ENCODE measurements at regions not wholly inside any gene's neighbourhood (a gene's known extent, or its start where the extent isn't known, plus 50 kb on each side); places are given as distances from the start of the nearest gene placed in this dataset.

GRCh38 chr2:196260546-196260945, 89.2 kb upstream of the STK17B start:
- ChIA-PET POLR2A (no interaction called here), CTCF (interaction anchor here (1.1 to 2.9 kb wide), 8 partner anchors 10 to 193 kb away, joined by 3 to 9 read pairs (median 5); no protein-coding TSS in a partner anchor)
- Histone ChIP-seq H3K9me3 (replicated peaks; ENCODE audit: control insufficient read depth, insufficient read depth, low read length) (no peaks in the 10 kb centered on the region), H3K27me3 (ENCODE audit: control insufficient read depth in 2 of 2, insufficient read depth in 2 of 2, low read length in 2 of 2) (no peaks in the 10 kb centered on the region), H3K4me2 (ENCODE audit: insufficient read depth, low read length) (peak overlapping the region; percentile 59), H3K9ac (replicated peaks; ENCODE audit: extremely low read depth, insufficient read depth, low read length) (peak overlapping the region; percentile 44), H3K4me3 (replicated peaks in 1 of 3; ENCODE audit: insufficient read depth in 1 of 3, low read depth in 1 of 3, low read length in 3 of 3) (no peak overlapping the region), H4K20me1 (replicated peaks; ENCODE audit: control insufficient read depth, extremely low read depth, insufficient read depth, low read length) (no peaks in the 10 kb centered on the region), H2AFZ (ENCODE audit: low read depth, low read length) (no peak overlapping the region), H3K79me2 (ENCODE audit: control insufficient read depth, insufficient read depth, low read length) (peaks cover 35% of the 10 kb centered on the region), H3K4me1 (ENCODE audit: control insufficient read depth, extremely low read depth, insufficient read depth, low read length) (peaks cover 41% of the 10 kb centered on the region), H3K27ac (ENCODE audit: insufficient read depth, low read depth, low read length) (peak overlapping the region; percentile 74), H3K36me3 (ENCODE audit: control insufficient read depth in 2 of 2, extremely low read depth in 1 of 2, insufficient read depth in 2 of 2, low read length in 2 of 2) (peaks cover 0 to 38% of the 10 kb centered on the region in 2 experiments), H3K9me1 (replicated peaks; ENCODE audit: control insufficient read depth, extremely low read depth, insufficient read depth, low read length) (no peaks in the 10 kb centered on the region)
- dilution Hi-C loops (cut with MboI; ENCODE audit: extremely low pct_ligation_motif_present, low sequenced_read_pairs) (no loop called here), intact Hi-C loops (cut with micrococcal nuclease) (loop anchor here (1.0 kb wide), 1 partner anchor 9 kb away; no protein-coding TSS in a partner anchor)
- no peak for FAIRE-seq
- TF ChIP-seq JUN (IDR thresholded peaks at IDR 0.05; ENCODE audit: borderline replicate concordance, insufficient read depth, insufficient read length, low read depth) (no peak), GATA2 (IDR thresholded peaks at IDR 0.05; ENCODE audit: insufficient read depth, insufficient read length, low read depth, low read length) (no peak), MYC (IDR thresholded peaks at IDR 0.05; ENCODE audit: low read depth, low read length) (no peak), FOS (IDR thresholded peaks at IDR 0.05; ENCODE audit: borderline replicate concordance, insufficient read depth, low read length) (no peak), MAX (IDR thresholded peaks at IDR 0.05; ENCODE audit: insufficient read depth, insufficient read length) (no peak), EZH2 (IDR thresholded peaks at IDR 0.05; ENCODE audit: borderline replicate concordance, low read depth, low read length, severe bottlenecking) (no peak), POLR2AphosphoS5 (IDR thresholded peaks at IDR 0.05; ENCODE audit: insufficient read depth, low read depth, low read length) (no peak), POLR2A (IDR thresholded peaks at IDR 0.05; ENCODE audit: low read depth, low read length) (no peak)
- TF ChIP-seq, protein P1, sequence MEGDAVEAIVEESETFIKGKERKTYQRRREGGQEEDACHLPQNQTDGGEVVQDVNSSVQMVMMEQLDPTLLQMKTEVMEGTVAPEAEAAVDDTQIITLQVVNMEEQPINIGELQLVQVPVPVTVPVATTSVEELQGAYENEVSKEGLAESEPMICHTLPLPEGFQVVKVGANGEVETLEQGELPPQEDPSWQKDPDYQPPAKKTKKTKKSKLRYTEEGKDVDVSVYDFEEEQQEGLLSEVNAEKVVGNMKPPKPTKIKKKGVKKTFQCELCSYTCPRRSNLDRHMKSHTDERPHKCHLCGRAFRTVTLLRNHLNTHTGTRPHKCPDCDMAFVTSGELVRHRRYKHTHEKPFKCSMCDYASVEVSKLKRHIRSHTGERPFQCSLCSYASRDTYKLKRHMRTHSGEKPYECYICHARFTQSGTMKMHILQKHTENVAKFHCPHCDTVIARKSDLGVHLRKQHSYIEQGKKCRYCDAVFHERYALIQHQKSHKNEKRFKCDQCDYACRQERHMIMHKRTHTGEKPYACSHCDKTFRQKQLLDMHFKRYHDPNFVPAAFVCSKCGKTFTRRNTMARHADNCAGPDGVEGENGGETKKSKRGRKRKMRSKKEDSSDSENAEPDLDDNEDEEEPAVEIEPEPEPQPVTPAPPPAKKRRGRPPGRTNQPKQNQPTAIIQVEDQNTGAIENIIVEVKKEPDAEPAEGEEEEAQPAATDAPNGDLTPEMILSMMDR (IDR thresholded peaks at IDR 0.05; ENCODE audit: extremely low read depth in 1 of 2, insufficient read depth in 1 of 2, low read depth in 1 of 2, low read length in 2 of 2): no peak
- DNase-seq (ENCODE audit: low read depth, low spot score): no peak
- no TSS peak for BruUV-seq (replicated peaks)

All from endothelial cell of umbilical vein (primary cell).